WERI-Rb-1 (cell line): ENCODE measurements at regions not wholly inside any gene's neighbourhood (a gene's known extent, or its start where the extent isn't known, plus 50 kb on each side); places are given as distances from the start of the nearest gene placed in this dataset.

ENCODE experiments used
- DNase-seq: peaks from one replicate; pipeline ENCODE4 v3.0.0-alpha.2; 2020
- H3K27ac ChIP-seq: fragments of 250-450 bp; sonication (Bioruptor Pico); 2 replicates; pipeline ENCODE4 v1.5.1; 2020; ENCODE audit warnings: mild to moderate bottlenecking, moderate library complexity
- H3K27me3 ChIP-seq: fragments of 250-450 bp; sonication (Bioruptor Pico); 2 replicates; pipeline ENCODE4 v1.5.1; 2021; ENCODE audit warnings: mild to moderate bottlenecking, low read depth, moderate library complexity; ENCODE audit not compliant: insufficient read depth, severe bottlenecking
- H3K36me3 ChIP-seq: fragments of 250-450 bp; sonication (Bioruptor Pico); 2 replicates; pipeline ENCODE4 v1.5.1; 2020; ENCODE audit warnings: mild to moderate bottlenecking, moderate library complexity
- H3K4me3 ChIP-seq: 2 replicates; pipeline ENCODE4 v1.5.1; 2011; ENCODE audit warnings: low read depth, mild to moderate bottlenecking, control low read depth, low read length
- H3K9me3 ChIP-seq: fragments of 250-450 bp; sonication (Bioruptor Pico); 2 replicates; pipeline ENCODE4 v1.5.1; 2021; ENCODE audit warnings: mild to moderate bottlenecking, moderate library complexity; ENCODE audit not compliant: severe bottlenecking
- TF ChIP-seq, protein P1 (sequence below): IDR thresholded peaks from 2 replicates; pipeline ENCODE4 v1.5.1; 2011; ENCODE audit warnings: low read depth, mild to moderate bottlenecking, control low read depth, inconsistent platforms, low read length

DNA sequence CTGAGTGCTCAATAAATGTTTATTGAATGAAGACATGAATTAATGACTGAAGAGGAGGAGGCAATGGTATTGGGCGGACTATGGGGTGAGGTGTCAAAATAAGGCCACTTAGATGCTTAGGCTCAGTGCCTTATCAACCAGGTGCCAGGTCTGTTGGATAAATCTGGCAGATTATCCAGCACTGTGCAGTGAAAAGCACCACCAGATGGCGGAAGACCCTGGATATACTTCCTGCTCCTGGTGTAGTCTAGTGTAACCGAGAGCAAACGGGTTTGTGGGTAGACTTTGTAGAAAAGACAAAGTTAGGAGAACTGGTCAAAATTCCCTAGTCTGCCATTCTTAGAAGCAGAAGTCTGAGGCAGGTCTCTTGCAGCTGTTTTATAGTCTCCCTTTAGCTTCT, 306.3 kb downstream of the ATP23 start:
- no peaks in the 10 kb centered on the region for H3K9me3 ChIP-seq
- TF ChIP-seq, protein P1, sequence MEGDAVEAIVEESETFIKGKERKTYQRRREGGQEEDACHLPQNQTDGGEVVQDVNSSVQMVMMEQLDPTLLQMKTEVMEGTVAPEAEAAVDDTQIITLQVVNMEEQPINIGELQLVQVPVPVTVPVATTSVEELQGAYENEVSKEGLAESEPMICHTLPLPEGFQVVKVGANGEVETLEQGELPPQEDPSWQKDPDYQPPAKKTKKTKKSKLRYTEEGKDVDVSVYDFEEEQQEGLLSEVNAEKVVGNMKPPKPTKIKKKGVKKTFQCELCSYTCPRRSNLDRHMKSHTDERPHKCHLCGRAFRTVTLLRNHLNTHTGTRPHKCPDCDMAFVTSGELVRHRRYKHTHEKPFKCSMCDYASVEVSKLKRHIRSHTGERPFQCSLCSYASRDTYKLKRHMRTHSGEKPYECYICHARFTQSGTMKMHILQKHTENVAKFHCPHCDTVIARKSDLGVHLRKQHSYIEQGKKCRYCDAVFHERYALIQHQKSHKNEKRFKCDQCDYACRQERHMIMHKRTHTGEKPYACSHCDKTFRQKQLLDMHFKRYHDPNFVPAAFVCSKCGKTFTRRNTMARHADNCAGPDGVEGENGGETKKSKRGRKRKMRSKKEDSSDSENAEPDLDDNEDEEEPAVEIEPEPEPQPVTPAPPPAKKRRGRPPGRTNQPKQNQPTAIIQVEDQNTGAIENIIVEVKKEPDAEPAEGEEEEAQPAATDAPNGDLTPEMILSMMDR = peak; percentile 66
- peak; percentile 82 for DNase-seq
- H3K36me3 ChIP-seq = no peaks in the 10 kb centered on the region
- no peak overlapping the region for H3K4me3 ChIP-seq
- no peaks in the 10 kb centered on the region for H3K27me3 ChIP-seq
- peak overlapping the region; percentile 26; the same call in 1 of the 2 replicates for H3K27ac ChIP-seq

DNA sequence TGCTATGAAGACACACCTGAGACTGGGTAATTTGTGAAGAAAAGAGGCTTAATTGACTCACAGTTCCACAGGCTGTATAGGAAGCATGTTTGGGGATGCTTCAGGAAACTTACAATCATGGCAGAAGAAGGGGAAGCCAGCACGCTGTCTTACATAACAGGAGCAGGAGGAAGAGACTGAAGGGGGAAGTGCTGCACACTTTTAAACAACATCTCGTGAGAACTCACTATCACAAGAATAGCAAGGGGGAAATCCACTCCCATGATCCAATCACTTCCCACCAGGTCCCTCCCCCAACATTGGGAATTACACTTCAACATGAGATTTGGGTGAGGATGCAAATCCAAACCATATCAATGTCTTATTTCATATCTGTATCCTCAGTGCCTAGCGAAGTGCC, 307.2 kb downstream of the ATP23 start:
- no peaks in the 10 kb centered on the region for H3K9me3 ChIP-seq
- 0 out of 2 replicates have a peak overlapping the region, but pooled peaks have one; percentile 26 for H3K27ac ChIP-seq
- no peak overlapping the region for H3K4me3 ChIP-seq
- TF ChIP-seq, protein P1 = no peak
- H3K36me3 ChIP-seq = no peaks in the 10 kb centered on the region
- DNase-seq = no peak
- H3K27me3 ChIP-seq = no peaks in the 10 kb centered on the region

DNA sequence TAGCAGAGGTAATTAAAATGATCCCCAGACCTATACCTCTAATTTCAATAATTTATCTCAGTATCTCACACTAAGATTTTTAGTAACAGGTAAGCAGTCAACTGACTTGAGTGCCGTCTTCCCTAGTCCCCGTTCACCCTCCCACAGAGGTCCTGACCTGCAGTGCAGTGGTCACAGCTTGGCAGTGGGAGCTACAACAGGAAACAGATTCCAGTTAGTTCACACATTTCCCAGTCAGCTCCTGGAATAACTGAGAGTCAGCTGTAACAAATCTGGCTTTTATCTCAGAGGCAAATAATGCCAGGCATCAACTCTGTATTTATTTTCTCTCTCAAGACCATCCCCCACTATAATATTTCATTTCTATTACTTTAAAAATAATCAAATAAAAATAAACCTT, 308.2 kb downstream of the ATP23 start:
- H3K36me3 ChIP-seq = no peaks in the 10 kb centered on the region
- H3K27ac ChIP-seq = 0 out of 2 replicates have a peak overlapping the region, but pooled peaks have one; percentile 22
- H3K27me3 ChIP-seq = no peaks in the 10 kb centered on the region
- H3K9me3 ChIP-seq = no peaks in the 10 kb centered on the region
- no peak overlapping the region for H3K4me3 ChIP-seq
- TF ChIP-seq, protein P1 = no peak
- DNase-seq = no peak

DNA sequence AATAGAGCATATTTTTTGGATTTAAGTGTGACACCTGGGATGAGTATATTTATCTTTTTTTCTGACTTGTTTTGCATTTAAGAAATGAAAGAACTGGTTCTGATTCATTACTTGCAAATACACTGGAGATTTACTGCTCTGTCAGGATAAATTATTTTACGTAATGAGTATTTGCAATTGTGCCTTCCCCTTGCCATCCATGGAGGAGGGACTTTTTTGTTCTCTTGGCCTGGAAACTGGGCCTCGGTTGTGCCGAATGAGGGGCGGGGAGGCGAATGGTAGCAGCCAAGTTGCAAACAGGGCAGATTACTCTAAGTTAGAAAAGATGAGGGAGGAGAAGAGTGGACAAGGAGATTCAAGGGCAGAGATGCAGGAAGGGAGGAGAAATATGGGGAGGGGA, 308.7 kb downstream of the ATP23 start:
- Histone ChIP-seq H3K27me3 (no peaks in the 10 kb centered on the region), H3K27ac (no peak overlapping the region), H3K36me3 (no peaks in the 10 kb centered on the region), H3K9me3 (no peaks in the 10 kb centered on the region), H3K4me3 (no peak overlapping the region)
- TF ChIP-seq, protein P1 = no peak
- DNase-seq = no peak

DNA sequence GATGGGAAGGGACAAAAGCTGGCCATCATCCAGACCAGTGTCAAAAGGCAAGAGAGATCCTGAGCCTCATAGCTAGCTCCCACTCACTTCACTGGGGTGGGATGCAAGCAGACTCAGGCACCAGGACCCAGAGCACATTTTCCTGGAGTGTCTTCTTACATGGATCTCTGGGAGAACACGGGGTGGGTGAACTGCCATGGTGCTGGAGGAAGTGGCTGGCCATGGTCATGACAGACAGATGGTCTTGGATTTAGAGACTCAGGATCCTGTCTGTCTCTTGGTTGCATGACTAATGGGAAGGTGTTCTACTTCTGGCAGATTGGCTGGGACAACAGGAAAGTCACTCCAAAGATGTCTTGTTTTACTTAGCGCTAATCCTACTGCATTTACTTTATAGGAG, 311.5 kb downstream of the ATP23 start:
- H3K9me3 ChIP-seq = peaks cover 6% of the 10 kb centered on the region
- TF ChIP-seq, protein P1 = no peak
- H3K36me3 ChIP-seq = no peaks in the 10 kb centered on the region
- DNase-seq = peak; percentile 89
- H3K4me3 ChIP-seq = no peak overlapping the region
- H3K27ac ChIP-seq = peak overlapping the region; percentile 91
- H3K27me3 ChIP-seq = no peaks in the 10 kb centered on the region

DNA sequence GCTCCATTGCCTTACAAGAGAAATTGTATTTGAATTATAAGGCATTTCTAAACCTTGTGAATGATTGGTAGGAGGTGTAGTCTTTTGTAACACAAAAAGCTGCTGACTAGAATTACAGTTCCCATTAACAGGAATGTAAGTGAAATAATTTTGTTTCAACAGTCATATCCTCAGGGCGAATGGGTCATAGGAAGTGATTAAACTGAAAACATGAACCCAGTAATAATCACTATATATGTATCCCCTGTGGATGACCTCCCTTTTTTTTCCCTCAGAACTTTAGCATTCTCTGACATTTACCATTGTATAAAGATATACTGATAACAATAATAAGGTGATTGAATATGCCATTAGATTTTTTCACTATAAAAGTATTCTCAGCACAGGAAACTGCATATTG, 312.3 kb downstream of the ATP23 start:
- TF ChIP-seq, protein P1 = no peak
- H3K27me3 ChIP-seq = no peaks in the 10 kb centered on the region
- DNase-seq = no peak
- no peaks in the 10 kb centered on the region for H3K36me3 ChIP-seq
- H3K4me3 ChIP-seq = no peak overlapping the region
- peak overlapping the region; percentile 81 for H3K27ac ChIP-seq
- H3K9me3 ChIP-seq = peaks cover 6% of the 10 kb centered on the region
